ENCODE measurements at regions not wholly inside any gene's neighbourhood (a gene's known extent, or its start where the extent isn't known, plus 50 kb on each side); places are given as distances from the start of the nearest gene placed in this dataset.

DNA sequence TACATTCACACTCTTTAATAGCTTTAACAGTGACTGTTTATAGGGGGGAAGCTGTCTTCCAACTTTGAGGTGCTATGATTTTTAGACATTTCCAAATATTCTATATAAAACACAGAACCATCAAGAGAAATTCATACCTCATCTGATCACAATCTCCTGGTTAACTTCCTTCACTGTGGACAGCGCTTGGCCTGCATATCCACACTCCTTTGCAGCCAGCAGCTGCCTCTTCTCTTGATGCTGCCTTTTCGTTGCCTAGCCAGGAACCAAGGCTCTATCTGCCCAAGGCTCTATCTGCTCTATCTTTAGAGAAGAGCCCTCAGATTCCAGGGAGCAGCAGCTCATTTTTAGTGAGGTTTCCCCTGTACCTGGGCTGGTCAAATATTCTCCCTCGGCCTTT, 252.0 kb downstream of the PTEN start:
- DNase-seq (ENCODE audit: low read depth, low spot score) = no peak
- H3K4me2 ChIP-seq (ENCODE audit: control insufficient read depth, insufficient read depth) = no peak overlapping the region
- in situ Hi-C loops (cut with MboI) (no loop called here), intact Hi-C loops (cut with micrococcal nuclease; ENCODE audit: unreplicated experiment) (no loop called here)
- ATAC-seq = no peak
- ChIA-PET RAD21 (ENCODE audit: unreplicated experiment) (interaction anchor here (1.1 to 6.3 kb wide), 6 partner anchors 22 to 257 kb away, joined by 3 to 62 read pairs (median 4); no protein-coding TSS in a partner anchor), SMC1A (ENCODE audit: uncharacterized antibody, unreplicated experiment) (interaction anchor here (0.7 to 14.9 kb wide), 13 partner anchors 10 to 296 kb away, joined by 3 to 229 read pairs (median 5); partner anchors contain the start of genes KLLN and PTEN), POLR2A (no interaction called here), CTCF (interaction anchor here (1.1 to 4.7 kb wide), 6 partner anchors 22 to 273 kb away, joined by 3 to 51 read pairs (median 18); partner anchors contain the start of genes KLLN and PTEN)
- no peaks in the 10 kb centered on the region for H4K20me1 ChIP-seq (ENCODE audit: control insufficient read depth, insufficient read depth)
- H3K4me1 ChIP-seq (ENCODE audit: control insufficient read depth, insufficient read depth, low read length) = peaks cover 83% of the 10 kb centered on the region
- no peaks in the 10 kb centered on the region for H3K9me3 ChIP-seq (replicated peaks; ENCODE audit: control insufficient read depth, insufficient read depth, low read length)
- TF ChIP-seq, protein P1, sequence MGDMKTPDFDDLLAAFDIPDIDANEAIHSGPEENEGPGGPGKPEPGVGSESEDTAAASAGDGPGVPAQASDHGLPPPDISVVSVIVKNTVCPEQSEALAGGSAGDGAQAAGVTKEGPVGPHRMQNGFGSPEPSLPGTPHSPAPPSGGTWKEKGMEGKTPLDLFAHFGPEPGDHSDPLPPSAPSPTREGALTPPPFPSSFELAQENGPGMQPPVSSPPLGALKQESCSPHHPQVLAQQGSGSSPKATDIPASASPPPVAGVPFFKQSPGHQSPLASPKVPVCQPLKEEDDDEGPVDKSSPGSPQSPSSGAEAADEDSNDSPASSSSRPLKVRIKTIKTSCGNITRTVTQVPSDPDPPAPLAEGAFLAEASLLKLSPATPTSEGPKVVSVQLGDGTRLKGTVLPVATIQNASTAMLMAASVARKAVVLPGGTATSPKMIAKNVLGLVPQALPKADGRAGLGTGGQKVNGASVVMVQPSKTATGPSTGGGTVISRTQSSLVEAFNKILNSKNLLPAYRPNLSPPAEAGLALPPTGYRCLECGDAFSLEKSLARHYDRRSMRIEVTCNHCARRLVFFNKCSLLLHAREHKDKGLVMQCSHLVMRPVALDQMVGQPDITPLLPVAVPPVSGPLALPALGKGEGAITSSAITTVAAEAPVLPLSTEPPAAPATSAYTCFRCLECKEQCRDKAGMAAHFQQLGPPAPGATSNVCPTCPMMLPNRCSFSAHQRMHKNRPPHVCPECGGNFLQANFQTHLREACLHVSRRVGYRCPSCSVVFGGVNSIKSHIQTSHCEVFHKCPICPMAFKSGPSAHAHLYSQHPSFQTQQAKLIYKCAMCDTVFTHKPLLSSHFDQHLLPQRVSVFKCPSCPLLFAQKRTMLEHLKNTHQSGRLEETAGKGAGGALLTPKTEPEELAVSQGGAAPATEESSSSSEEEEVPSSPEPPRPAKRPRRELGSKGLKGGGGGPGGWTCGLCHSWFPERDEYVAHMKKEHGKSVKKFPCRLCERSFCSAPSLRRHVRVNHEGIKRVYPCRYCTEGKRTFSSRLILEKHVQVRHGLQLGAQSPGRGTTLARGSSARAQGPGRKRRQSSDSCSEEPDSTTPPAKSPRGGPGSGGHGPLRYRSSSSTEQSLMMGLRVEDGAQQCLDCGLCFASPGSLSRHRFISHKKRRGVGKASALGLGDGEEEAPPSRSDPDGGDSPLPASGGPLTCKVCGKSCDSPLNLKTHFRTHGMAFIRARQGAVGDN (IDR thresholded peaks at IDR 0.05) = no peak
- TF ChIP-seq YBX1 (IDR thresholded peaks at IDR 0.05) (no peak), BRCA1 (IDR thresholded peaks at IDR 0.05; ENCODE audit: low read depth, low read length) (no peak)
- no peaks in the 10 kb centered on the region for H3K27me3 ChIP-seq (replicated peaks in 1 of 2; ENCODE audit: control insufficient read depth in 2 of 2, insufficient read depth in 2 of 2, low read length in 1 of 2)
- no peak overlapping the region for H3K9ac ChIP-seq (ENCODE audit: control insufficient read depth, insufficient read depth, low read length)
- H3K27ac ChIP-seq (ENCODE audit: control insufficient read depth, insufficient read depth) = no peak overlapping the region
- H3K79me2 ChIP-seq (ENCODE audit: control insufficient read depth, insufficient read depth, low read length) = no peaks in the 10 kb centered on the region; the same call in 1 of the 2 replicates
- no TSS peak for BruUV-seq (replicated peaks)
- WGBS (ENCODE audit: insufficient coverage, insufficient replicate concordance, low lambda C conversion rate, missing lambda C conversion rate) = 96% methylated on average over 3 of the region's 3 CpGs
- no peak overlapping the region for H2AFZ ChIP-seq (ENCODE audit: control insufficient read depth, low read depth, low read length)
- H3K4me3 ChIP-seq = no peak overlapping the region
- H3K36me3 ChIP-seq (ENCODE audit: control insufficient read depth in 2 of 2, insufficient read depth in 2 of 2, low read length in 1 of 2) = no peaks in the 10 kb centered on the region
- FAIRE-seq = no peak

Data from GM12878 (cell line).